Kidney glomerular epithelial cell (primary cell): ENCODE measurements at regions not wholly inside any gene's neighbourhood (a gene's known extent, or its start where the extent isn't known, plus 50 kb on each side); places are given as distances from the start of the nearest gene placed in this dataset.

Source experiments
- DNase-seq: peaks from one replicate; lab custom pipeline; 2025; lab: John Stamatoyannopoulos, UW

GRCh38 chr6:45741437-45742171 lies 274.1 kb downstream of the CLIC5 start:
- no peak for DNase-seq

- no peak for DNase-seq
Observed at GRCh38 chr6:45739058-45739457, 276.6 kb downstream of the CLIC5 start.

GRCh38 chr6:45738057-45738455 lies 277.6 kb downstream of the CLIC5 start:
- DNase-seq = no peak

- no peak for DNase-seq
Observed at GRCh38 chr6:45737331-45738056, 278.2 kb downstream of the CLIC5 start.

GRCh38 chr6:45736134-45736533 lies 279.5 kb downstream of the CLIC5 start:
- no peak for DNase-seq

GRCh38 chr6:45732731-45733130 lies 282.9 kb downstream of the CLIC5 start:
- no peak for DNase-seq

DNA sequence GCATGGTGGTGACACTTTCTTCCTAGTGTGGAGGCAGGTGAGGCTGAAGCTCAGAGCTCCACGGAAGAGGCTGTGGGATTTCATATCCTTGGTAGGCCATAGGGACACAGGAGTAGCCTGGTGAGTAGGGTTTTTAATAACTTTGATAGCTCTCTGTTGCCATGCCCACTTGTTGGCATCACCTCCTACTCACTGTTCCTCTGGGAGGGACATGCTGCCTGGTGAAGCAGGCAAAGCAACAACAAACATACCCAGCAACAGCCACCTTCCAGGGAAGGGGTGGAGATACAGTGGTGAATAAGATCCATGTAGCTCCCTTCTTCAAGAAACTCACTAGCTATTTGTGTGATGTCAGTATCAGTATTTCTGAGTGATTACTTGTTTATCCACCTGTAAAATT lies 285.4 kb downstream of the CLIC5 start:
- no peak for DNase-seq

- DNase-seq = no peak
Observed at GRCh38 chr6:45728674-45729073, 287.0 kb downstream of the CLIC5 start.

DNA sequence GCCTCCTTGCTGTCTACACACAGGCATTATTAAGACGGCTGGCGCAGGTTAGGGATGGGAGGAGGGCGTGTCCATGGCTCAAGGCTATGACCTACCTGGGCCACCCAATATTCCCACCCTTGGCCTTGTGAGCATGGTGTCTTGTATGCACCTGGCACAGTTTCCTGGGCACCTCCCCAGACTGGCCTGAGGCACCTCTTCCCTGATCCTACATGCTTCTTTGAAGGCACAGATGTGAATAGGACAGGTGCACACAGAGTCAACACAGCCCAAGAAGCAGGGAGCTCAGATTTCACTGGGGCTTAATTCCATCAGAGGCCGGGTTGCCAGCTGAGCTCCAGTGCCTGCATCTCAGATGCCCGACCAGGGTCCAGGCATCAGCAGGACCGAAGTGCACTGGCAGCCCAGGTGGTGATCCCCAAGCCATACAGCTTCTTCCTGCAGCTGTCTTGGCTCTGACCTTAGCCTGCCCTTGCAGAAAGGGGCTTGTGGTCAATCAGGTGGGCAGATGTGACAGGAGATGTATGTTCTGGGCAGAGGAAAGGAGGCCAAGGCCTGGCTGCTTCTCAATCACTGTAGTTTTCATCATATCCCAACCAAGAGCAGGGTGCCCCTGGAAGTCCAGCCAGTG lies 287.7 kb downstream of the CLIC5 start:
- DNase-seq = no peak

DNA sequence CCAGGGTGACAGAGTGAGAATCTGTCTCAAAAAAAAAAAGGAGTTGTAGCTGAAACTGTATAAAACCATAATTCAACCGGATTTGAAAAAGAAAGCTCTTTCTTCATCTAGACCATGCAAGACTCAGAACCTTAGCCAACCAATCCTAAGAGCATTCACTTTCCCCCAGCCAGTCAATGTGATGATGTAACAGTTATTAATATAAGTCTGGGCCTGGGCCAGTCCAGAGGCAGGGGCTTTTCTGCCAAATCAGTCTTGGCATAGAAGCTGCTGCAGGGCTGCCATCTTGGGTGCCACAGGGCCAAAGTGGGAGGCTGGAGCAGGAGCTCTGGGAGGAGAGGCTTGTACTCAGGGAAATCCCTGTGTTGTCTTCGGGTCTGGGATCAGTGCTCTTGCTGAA lies 288.4 kb downstream of the CLIC5 start:
- DNase-seq = no peak

GRCh38 chr6:45726444-45726843 lies 289.2 kb downstream of the CLIC5 start:
- no peak for DNase-seq

DNA sequence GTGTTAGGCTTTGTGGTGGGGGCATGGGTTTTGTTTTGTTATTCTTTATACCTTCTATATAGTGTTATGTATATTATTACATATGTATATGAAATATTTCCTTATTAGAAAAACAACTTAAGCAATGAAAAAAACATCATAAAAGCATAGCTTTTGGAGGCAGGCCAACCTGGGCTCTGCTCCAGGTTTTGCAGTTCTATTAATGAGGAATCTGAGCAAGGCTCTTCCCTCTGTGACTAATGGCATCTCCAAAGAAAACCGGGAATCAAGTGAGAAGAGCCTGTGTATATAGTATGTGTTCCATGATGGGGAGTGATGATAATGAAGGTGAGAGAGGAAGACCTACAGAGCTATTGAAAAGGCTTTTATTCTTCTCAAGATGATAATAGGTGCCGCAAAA lies 291.1 kb downstream of the CLIC5 start:
- peak; percentile 63 for DNase-seq

DNA sequence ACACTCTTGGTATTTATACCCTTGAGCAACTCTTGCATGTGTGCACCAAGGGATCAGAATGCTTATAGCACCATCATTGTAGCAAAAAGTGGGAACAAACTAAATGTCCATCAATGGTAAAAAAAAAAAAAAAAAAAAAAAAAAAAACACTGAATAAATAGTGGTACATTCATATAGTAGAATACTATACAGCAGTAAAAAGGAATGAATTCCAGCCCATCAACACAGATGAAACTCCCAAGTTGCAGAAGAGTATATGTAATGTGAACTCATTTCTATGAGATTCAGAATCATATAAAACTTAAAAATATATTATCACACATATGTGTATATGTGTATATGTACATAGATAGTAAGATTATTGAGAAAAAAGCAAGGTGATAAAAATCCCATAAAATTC lies 291.6 kb downstream of the CLIC5 start:
- DNase-seq = no peak

DNA sequence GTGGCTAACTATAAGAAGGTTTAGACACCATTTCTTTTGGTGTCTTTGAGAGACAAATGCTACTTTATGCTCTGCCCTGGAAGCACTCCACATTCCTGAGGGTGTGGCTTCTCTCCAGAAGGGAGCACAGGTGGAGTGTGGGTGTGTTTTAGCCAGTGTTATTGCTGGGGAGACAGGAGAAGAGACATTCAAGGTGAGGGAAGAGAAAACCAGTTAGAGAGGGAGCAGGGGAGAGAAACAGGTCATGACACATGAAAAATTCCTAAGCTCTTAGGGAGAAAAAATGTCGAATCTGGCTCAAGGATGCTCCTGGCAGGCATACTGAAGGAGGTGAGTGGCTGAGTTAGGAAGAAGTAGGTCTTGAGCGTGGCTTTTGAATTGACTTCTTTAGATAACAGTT lies 292.8 kb downstream of the CLIC5 start:
- DNase-seq = no peak

- no peak for DNase-seq
Observed at GRCh38 chr6:45721665-45722064, 294.0 kb downstream of the CLIC5 start.

DNA sequence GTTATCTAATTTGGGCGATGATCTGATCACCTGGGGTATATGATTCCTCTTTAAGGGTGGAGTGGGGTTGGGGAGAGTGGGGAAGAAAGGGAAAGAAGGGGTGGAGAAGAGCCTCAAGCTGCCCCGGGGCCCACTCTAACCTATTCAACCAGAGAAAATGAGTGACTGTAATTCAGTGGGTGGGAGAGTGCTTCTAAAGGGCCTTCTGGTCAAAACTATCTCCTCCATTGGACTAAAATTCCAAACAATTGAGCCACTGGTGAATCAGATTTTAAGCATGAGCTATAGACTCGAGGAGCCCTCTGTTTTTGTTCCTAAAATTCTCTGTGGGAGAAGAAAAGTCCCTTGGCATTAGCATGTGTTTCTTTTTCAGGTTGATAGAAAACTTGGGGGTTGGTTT lies 296.8 kb downstream of the CLIC5 start:
- DNase-seq = no peak

DNA sequence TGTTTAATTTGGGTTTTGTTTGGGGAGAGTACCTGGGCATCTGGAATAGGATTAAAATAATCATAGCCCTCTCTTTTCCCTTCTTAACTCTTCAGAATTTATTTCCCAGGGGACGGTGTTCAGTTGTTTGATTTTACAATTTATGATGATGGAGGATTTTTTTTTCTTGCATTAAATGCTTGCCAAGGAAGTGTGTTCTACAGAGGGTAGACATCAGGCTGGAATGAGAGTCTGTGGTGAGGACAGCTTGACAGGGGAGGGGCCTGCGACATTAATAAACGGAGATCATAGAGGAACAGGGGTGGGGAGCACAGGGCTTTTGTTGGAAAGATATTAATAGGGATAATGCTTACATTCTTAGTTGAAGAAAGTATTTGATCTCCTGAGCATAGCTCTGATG lies 297.5 kb downstream of the CLIC5 start:
- DNase-seq = no peak

GRCh38 chr6:45717715-45718114 lies 297.9 kb downstream of the CLIC5 start:
- DNase-seq = no peak

- no peak for DNase-seq
Observed at GRCh38 chr6:45717027-45717426, 298.6 kb downstream of the CLIC5 start.

DNA sequence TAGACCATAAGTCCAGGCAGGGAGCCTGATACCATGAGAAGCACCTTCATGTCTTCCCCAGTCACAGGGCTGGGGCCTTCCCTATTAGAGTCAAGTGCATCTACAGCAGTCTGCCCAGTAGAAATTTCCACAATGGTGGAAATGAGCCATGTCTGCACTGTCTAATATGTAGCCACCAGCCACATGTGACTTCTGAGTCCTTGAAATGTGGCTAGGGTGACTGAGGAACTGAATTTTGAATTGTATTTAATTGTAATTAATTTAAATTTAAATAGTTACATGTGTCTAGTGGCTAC lies 300.2 kb downstream of the CLIC5 start:
- DNase-seq = no peak

- DNase-seq = peak; percentile 79
Observed at GRCh38 chr6:45714741-45715507, 300.7 kb downstream of the CLIC5 start.

- DNase-seq = no peak
Observed at GRCh38 chr6:45714006-45714730, 301.5 kb downstream of the CLIC5 start.
